ENCODE measurements at regions not wholly inside any gene's neighbourhood (a gene's known extent, or its start where the extent isn't known, plus 50 kb on each side); places are given as distances from the start of the nearest gene placed in this dataset.
A peak's percentile ranks its signal among the peaks of the same experiment; 100 is the strongest.

GRCh38 chr5:89260254-89260653, 377.3 kb upstream of the MEF2C start:
- peak; percentile 11 for DNase-seq (ENCODE audit: low read depth)
- TF ChIP-seq CTCF (IDR thresholded peaks at IDR 0.05; ENCODE audit: insufficient read depth, low read depth, low read length, missing control alignments) = no peak
- H3K4me3 ChIP-seq (ENCODE audit: low read length) = no peak overlapping the region

- no peak overlapping the region for H3K4me3 ChIP-seq (ENCODE audit: low read length)
- DNase-seq (ENCODE audit: low read depth) = peak; percentile 58
- TF ChIP-seq CTCF (IDR thresholded peaks at IDR 0.05; ENCODE audit: insufficient read depth, low read depth, low read length, missing control alignments) = no peak
Measured at GRCh38 chr5:89255845-89256463, 373.0 kb upstream of the MEF2C start.

- no peak overlapping the region for H3K4me3 ChIP-seq (ENCODE audit: low read length)
- TF ChIP-seq CTCF (IDR thresholded peaks at IDR 0.05; ENCODE audit: insufficient read depth, low read depth, low read length, missing control alignments) = no peak
- DNase-seq (ENCODE audit: low read depth) = no peak
Measured at GRCh38 chr5:89253666-89254352, 370.8 kb upstream of the MEF2C start.

- H3K4me3 ChIP-seq (ENCODE audit: low read length) = no peak overlapping the region
- no peak for TF ChIP-seq CTCF (IDR thresholded peaks at IDR 0.05; ENCODE audit: insufficient read depth, low read depth, low read length, missing control alignments)
- DNase-seq (ENCODE audit: low read depth) = no peak
Measured at GRCh38 chr5:89246864-89247263, 363.9 kb upstream of the MEF2C start.

DNA sequence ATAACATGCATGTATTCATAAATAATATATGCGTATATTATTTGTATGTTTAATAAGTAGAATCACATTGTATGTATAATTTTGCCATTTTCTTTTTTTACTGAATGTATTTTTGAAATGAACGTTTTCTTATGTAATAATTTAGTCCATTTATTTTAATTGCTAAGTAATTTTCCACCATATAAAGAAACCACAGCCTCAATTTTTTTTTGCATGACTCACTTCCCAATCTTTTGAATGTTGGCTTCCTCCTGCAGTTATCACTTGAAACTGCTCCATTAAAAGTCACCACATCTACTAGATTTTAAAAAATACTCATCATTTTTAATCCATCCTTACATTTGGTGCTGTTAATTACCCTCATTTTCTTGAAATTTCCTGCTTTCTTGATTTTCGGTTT, 363.3 kb upstream of the MEF2C start:
- TF ChIP-seq CTCF (IDR thresholded peaks at IDR 0.05; ENCODE audit: insufficient read depth, low read depth, low read length, missing control alignments) = no peak
- DNase-seq (ENCODE audit: low read depth) = no peak
- H3K4me3 ChIP-seq (ENCODE audit: low read length) = no peak overlapping the region

DNA sequence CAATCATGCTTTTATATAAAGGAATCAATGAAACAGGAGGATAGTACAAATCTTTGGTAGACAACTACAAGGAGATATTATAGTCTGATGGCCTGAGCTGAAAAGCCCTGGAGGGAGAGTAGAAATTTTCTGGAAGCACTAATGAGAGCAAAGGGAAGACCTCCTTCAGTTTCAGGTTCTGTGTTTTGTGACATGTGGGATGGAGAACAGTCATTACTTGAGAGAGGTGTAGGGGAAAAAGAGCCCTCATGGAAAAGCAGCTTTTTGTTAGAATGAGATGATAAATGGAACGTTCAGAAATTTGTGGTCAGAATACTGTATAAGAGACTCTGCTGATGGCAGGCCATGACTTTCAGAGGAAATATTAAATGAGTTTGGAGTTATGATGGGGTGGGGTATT, 360.6 kb upstream of the MEF2C start:
- H3K4me3 ChIP-seq (ENCODE audit: low read length) = no peak overlapping the region
- no peak for TF ChIP-seq CTCF (IDR thresholded peaks at IDR 0.05; ENCODE audit: insufficient read depth, low read depth, low read length, missing control alignments)
- DNase-seq (ENCODE audit: low read depth) = no peak

- DNase-seq (ENCODE audit: low read depth) = no peak
- H3K4me3 ChIP-seq (ENCODE audit: low read length) = no peak overlapping the region
- no peak for TF ChIP-seq CTCF (IDR thresholded peaks at IDR 0.05; ENCODE audit: insufficient read depth, low read depth, low read length, missing control alignments)
Measured at GRCh38 chr5:89241186-89241585, 358.2 kb upstream of the MEF2C start.
